ENCODE measurements at regions not wholly inside any gene's neighbourhood (a gene's known extent, or its start where the extent isn't known, plus 50 kb on each side); places are given as distances from the start of the nearest gene placed in this dataset.
"Not testable (repeated sequence)": the region's sequence is repeated elsewhere in the genome, so short reads cannot be mapped to it uniquely, and the experiment has no call there.

DNA sequence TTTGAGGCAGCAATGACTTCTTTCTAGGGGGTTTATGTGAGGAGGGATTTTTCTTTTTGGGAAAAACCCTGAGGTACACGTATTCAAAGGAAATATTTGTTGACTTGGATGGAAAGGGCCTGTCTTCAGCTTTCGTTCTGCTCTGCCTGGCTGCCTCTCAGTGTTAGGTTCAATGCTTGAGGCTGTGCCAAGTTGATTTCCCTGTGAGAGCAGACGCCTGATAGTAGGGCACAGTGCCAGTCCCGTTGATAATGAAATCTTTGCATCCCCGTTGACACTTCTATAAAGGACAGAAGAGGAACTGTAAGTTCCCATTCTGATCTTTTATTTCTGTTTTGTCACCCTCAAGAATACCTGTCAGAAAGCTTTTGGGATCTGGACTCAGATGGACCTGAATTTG lies 191.1 kb downstream of the NPIPA7 start:
- TF ChIP-seq, protein P1, sequence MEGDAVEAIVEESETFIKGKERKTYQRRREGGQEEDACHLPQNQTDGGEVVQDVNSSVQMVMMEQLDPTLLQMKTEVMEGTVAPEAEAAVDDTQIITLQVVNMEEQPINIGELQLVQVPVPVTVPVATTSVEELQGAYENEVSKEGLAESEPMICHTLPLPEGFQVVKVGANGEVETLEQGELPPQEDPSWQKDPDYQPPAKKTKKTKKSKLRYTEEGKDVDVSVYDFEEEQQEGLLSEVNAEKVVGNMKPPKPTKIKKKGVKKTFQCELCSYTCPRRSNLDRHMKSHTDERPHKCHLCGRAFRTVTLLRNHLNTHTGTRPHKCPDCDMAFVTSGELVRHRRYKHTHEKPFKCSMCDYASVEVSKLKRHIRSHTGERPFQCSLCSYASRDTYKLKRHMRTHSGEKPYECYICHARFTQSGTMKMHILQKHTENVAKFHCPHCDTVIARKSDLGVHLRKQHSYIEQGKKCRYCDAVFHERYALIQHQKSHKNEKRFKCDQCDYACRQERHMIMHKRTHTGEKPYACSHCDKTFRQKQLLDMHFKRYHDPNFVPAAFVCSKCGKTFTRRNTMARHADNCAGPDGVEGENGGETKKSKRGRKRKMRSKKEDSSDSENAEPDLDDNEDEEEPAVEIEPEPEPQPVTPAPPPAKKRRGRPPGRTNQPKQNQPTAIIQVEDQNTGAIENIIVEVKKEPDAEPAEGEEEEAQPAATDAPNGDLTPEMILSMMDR (tag by site-specific recombination; IDR thresholded peaks at IDR 0.05), result not testable (repeated sequence)
- TF ChIP-seq, protein P2, sequence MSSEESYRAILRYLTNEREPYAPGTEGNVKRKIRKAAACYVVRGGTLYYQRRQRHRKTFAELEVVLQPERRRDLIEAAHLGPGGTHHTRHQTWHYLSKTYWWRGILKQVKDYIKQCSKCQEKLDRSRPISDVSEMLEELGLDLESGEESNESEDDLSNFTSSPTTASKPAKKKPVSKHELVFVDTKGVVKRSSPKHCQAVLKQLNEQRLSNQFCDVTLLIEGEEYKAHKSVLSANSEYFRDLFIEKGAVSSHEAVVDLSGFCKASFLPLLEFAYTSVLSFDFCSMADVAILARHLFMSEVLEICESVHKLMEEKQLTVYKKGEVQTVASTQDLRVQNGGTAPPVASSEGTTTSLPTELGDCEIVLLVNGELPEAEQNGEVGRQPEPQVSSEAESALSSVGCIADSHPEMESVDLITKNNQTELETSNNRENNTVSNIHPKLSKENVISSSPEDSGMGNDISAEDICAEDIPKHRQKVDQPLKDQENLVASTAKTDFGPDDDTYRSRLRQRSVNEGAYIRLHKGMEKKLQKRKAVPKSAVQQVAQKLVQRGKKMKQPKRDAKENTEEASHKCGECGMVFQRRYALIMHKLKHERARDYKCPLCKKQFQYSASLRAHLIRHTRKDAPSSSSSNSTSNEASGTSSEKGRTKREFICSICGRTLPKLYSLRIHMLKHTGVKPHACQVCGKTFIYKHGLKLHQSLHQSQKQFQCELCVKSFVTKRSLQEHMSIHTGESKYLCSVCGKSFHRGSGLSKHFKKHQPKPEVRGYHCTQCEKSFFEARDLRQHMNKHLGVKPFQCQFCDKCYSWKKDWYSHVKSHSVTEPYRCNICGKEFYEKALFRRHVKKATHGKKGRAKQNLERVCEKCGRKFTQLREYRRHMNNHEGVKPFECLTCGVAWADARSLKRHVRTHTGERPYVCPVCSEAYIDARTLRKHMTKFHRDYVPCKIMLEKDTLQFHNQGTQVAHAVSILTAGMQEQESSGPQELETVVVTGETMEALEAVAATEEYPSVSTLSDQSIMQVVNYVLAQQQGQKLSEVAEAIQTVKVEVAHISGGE (tag by site-specific recombination; conservative IDR thresholded peaks at IDR 0.05; ENCODE audit: low read depth), result not testable (repeated sequence)
- TF ChIP-seq ZNF274 (IDR thresholded peaks at IDR 0.05; ENCODE audit: low read length); ZNF274 (tag by site-specific recombination; IDR thresholded peaks at IDR 0.05; ENCODE audit: borderline replicate concordance); ZBTB1 (tag by site-specific recombination; IDR thresholded peaks at IDR 0.05); ZNF292 (tag by site-specific recombination; IDR thresholded peaks at IDR 0.05; ENCODE audit: borderline replicate concordance, low read depth): not testable (repeated sequence)

Measured in HEK293 (cell line).